ENCODE measurements at regions not wholly inside any gene's neighbourhood (a gene's known extent, or its start where the extent isn't known, plus 50 kb on each side); places are given as distances from the start of the nearest gene placed in this dataset.

- Histone ChIP-seq H3K79me2 (ENCODE audit: insufficient read depth, low read length) (no peaks in the 10 kb centered on the region), H3K36me3 (ENCODE audit: insufficient read depth, low read length) (no peaks in the 10 kb centered on the region), H3K4me1 (ENCODE audit: insufficient read depth, low read length) (no peaks in the 10 kb centered on the region), H2AFZ (ENCODE audit: low read depth, low read length) (no peak overlapping the region), H3K4me3 (ENCODE audit: low read depth in 1 of 2, low read length in 2 of 2) (no peak overlapping the region), H3K27ac (ENCODE audit: low read length) (no peak overlapping the region), H3K9me3 (ENCODE audit: insufficient read depth, low read length, severe bottlenecking) (no peaks in the 10 kb centered on the region), H3K27me3 (ENCODE audit: insufficient read depth, low read length, poor library complexity) (no peaks in the 10 kb centered on the region), H4K20me1 (ENCODE audit: insufficient read depth, low read length) (no peaks in the 10 kb centered on the region), H3K4me2 (ENCODE audit: insufficient read depth, low read length) (no peak overlapping the region), H3K9ac (ENCODE audit: low read depth, low read length) (no peak overlapping the region)
- TF ChIP-seq EZH2 (IDR thresholded peaks at IDR 0.05; ENCODE audit: borderline replicate concordance, low read depth, low read length, severe bottlenecking) (no peak), CTCF (IDR thresholded peaks at IDR 0.05; ENCODE audit: borderline replicate concordance, extremely low read depth, low read length, poor library complexity, severe bottlenecking) (no peak)
- ATAC-seq (ENCODE audit: insufficient read depth, low read depth) (no peak), DNase-seq (no peak)
These were observed 139.8 kb upstream of the SRRM4 start for GRCh38 chr12:118841588-118841987.

GRCh38 chr12:118842866-118843265 is 138.5 kb upstream of the SRRM4 start:
- Histone ChIP-seq H3K9ac (ENCODE audit: low read depth, low read length) (no peak overlapping the region), H3K4me1 (ENCODE audit: insufficient read depth, low read length) (no peaks in the 10 kb centered on the region), H3K9me3 (ENCODE audit: insufficient read depth, low read length, severe bottlenecking) (no peaks in the 10 kb centered on the region), H2AFZ (ENCODE audit: low read depth, low read length) (no peak overlapping the region), H3K4me2 (ENCODE audit: insufficient read depth, low read length) (no peak overlapping the region), H3K79me2 (ENCODE audit: insufficient read depth, low read length) (no peaks in the 10 kb centered on the region), H3K27me3 (ENCODE audit: insufficient read depth, low read length, poor library complexity) (no peaks in the 10 kb centered on the region), H3K4me3 (ENCODE audit: low read depth in 1 of 2, low read length in 2 of 2) (no peak overlapping the region), H4K20me1 (ENCODE audit: insufficient read depth, low read length) (no peaks in the 10 kb centered on the region), H3K27ac (ENCODE audit: low read length) (no peak overlapping the region), H3K36me3 (ENCODE audit: insufficient read depth, low read length) (no peaks in the 10 kb centered on the region)
- ATAC-seq (ENCODE audit: insufficient read depth, low read depth) (no peak), DNase-seq (no peak)
- TF ChIP-seq CTCF (IDR thresholded peaks at IDR 0.05; ENCODE audit: borderline replicate concordance, extremely low read depth, low read length, poor library complexity, severe bottlenecking), result no peak
- TF ChIP-seq EZH2 (IDR thresholded peaks at IDR 0.05; ENCODE audit: borderline replicate concordance, low read depth, low read length, severe bottlenecking), result no peak

GRCh38 chr12:118846416-118846815 is 134.9 kb upstream of the SRRM4 start:
- TF ChIP-seq CTCF (IDR thresholded peaks at IDR 0.05; ENCODE audit: borderline replicate concordance, extremely low read depth, low read length, poor library complexity, severe bottlenecking), result no peak
- no peaks in the 10 kb centered on the region for H3K4me1 ChIP-seq (ENCODE audit: insufficient read depth, low read length)
- H4K20me1 ChIP-seq (ENCODE audit: insufficient read depth, low read length), result no peaks in the 10 kb centered on the region
- no peak for ATAC-seq (ENCODE audit: insufficient read depth, low read depth)
- no peaks in the 10 kb centered on the region for H3K27me3 ChIP-seq (ENCODE audit: insufficient read depth, low read length, poor library complexity)
- no peaks in the 10 kb centered on the region for H3K36me3 ChIP-seq (ENCODE audit: insufficient read depth, low read length)
- no peak overlapping the region for H3K4me3 ChIP-seq (ENCODE audit: low read depth in 1 of 2, low read length in 2 of 2)
- H3K9me3 ChIP-seq (ENCODE audit: insufficient read depth, low read length, severe bottlenecking), result no peaks in the 10 kb centered on the region
- H3K79me2 ChIP-seq (ENCODE audit: insufficient read depth, low read length), result no peaks in the 10 kb centered on the region
- no peak overlapping the region for H3K4me2 ChIP-seq (ENCODE audit: insufficient read depth, low read length)
- H3K9ac ChIP-seq (ENCODE audit: low read depth, low read length), result no peak overlapping the region
- no peak for DNase-seq
- no peak overlapping the region for H3K27ac ChIP-seq (ENCODE audit: low read length)
- H2AFZ ChIP-seq (ENCODE audit: low read depth, low read length), result no peak overlapping the region

- DNase-seq, result peak; percentile 21
These were observed 131.0 kb upstream of the SRRM4 start for GRCh38 chr12:118850244-118850825.

More at GRCh38 chr12:118850244-118850825, 131.0 kb upstream of the SRRM4 start:
- Histone ChIP-seq H3K9ac (ENCODE audit: low read depth, low read length) (no peak overlapping the region), H3K4me2 (ENCODE audit: insufficient read depth, low read length) (no peak overlapping the region), H3K4me1 (ENCODE audit: insufficient read depth, low read length) (no peaks in the 10 kb centered on the region), H4K20me1 (ENCODE audit: insufficient read depth, low read length) (no peaks in the 10 kb centered on the region), H3K79me2 (ENCODE audit: insufficient read depth, low read length) (no peaks in the 10 kb centered on the region), H3K4me3 (ENCODE audit: low read depth in 1 of 2, low read length in 2 of 2) (no peak overlapping the region), H3K36me3 (ENCODE audit: insufficient read depth, low read length) (no peaks in the 10 kb centered on the region), H2AFZ (ENCODE audit: low read depth, low read length) (no peak overlapping the region), H3K27ac (ENCODE audit: low read length) (no peak overlapping the region), H3K9me3 (ENCODE audit: insufficient read depth, low read length, severe bottlenecking) (no peaks in the 10 kb centered on the region), H3K27me3 (ENCODE audit: insufficient read depth, low read length, poor library complexity) (no peaks in the 10 kb centered on the region)
- no peak for TF ChIP-seq EZH2 (IDR thresholded peaks at IDR 0.05; ENCODE audit: borderline replicate concordance, low read depth, low read length, severe bottlenecking)
- peak; percentile 85 for TF ChIP-seq CTCF (IDR thresholded peaks at IDR 0.05; ENCODE audit: borderline replicate concordance, extremely low read depth, low read length, poor library complexity, severe bottlenecking)
- ATAC-seq (ENCODE audit: insufficient read depth, low read depth), result no peak
